PFSK-1 (cell line): ENCODE measurements at regions not wholly inside any gene's neighbourhood (a gene's known extent, or its start where the extent isn't known, plus 50 kb on each side); places are given as distances from the start of the nearest gene placed in this dataset.

Experiments used
- FOXP2 ChIP-seq: optimal IDR thresholded peaks from 2 replicates; pipeline ENCODE3; 2011; ENCODE audit warnings: borderline replicate concordance, control low read depth, inconsistent platforms; ENCODE audit not compliant: insufficient read depth; ENCODE audit errors: extremely low read length, extremely low read depth
- POLR2AphosphoS5 ChIP-seq: IDR thresholded peaks from 2 replicates; pipeline ENCODE4 v1.6.1; 2012; ENCODE audit warnings: low read depth, mild to moderate bottlenecking, control low read depth, low read length, moderate library complexity
- SIN3A ChIP-seq: IDR thresholded peaks from 2 replicates; pipeline ENCODE4 v1.6.1; 2012; ENCODE audit warnings: mild to moderate bottlenecking, low read length, moderate library complexity, borderline replicate concordance; ENCODE audit not compliant: insufficient read depth
- TAF1 ChIP-seq: IDR thresholded peaks from 2 replicates; pipeline ENCODE4 v1.6.1; 2012; ENCODE audit warnings: low read length, control low read depth, borderline replicate concordance; ENCODE audit not compliant: insufficient read depth
- TF ChIP-seq, protein P1 (sequence below), 2 experiments: IDR thresholded peaks; 2 replicates each; pipeline versions ENCODE4 v1.6.1 to v1.8.0; 2011 to 2012; ENCODE audit warnings: low read depth in 2 of 2, low read length in 2 of 2, control low read depth in 1 of 2, inconsistent platforms in 1 of 2, mild to moderate bottlenecking in 1 of 2, moderate library complexity in 1 of 2; ENCODE audit not compliant: insufficient read depth in 1 of 2

DNA sequence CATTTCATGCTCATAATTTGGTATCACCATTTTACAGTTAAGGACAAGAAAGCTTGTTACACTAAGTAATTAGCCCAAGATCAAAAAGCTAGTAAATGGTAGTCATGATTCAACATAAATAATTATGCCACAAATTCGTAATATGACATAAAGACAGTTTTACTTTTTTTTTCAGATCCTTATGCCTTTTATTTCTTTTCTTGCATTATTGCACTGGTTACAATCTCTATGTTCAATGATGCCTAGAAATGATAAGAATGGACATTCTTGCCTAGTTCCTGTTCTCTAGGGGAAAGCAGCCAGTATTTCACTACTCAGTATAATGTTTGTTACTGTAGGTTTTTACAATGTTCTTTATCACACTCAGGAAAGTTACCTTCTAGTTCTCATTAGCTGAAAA lies 106.4 kb upstream of the ARHGAP5 start:
- no peak for TF ChIP-seq POLR2AphosphoS5
- no peak for TF ChIP-seq SIN3A
- TF ChIP-seq, protein P1, sequence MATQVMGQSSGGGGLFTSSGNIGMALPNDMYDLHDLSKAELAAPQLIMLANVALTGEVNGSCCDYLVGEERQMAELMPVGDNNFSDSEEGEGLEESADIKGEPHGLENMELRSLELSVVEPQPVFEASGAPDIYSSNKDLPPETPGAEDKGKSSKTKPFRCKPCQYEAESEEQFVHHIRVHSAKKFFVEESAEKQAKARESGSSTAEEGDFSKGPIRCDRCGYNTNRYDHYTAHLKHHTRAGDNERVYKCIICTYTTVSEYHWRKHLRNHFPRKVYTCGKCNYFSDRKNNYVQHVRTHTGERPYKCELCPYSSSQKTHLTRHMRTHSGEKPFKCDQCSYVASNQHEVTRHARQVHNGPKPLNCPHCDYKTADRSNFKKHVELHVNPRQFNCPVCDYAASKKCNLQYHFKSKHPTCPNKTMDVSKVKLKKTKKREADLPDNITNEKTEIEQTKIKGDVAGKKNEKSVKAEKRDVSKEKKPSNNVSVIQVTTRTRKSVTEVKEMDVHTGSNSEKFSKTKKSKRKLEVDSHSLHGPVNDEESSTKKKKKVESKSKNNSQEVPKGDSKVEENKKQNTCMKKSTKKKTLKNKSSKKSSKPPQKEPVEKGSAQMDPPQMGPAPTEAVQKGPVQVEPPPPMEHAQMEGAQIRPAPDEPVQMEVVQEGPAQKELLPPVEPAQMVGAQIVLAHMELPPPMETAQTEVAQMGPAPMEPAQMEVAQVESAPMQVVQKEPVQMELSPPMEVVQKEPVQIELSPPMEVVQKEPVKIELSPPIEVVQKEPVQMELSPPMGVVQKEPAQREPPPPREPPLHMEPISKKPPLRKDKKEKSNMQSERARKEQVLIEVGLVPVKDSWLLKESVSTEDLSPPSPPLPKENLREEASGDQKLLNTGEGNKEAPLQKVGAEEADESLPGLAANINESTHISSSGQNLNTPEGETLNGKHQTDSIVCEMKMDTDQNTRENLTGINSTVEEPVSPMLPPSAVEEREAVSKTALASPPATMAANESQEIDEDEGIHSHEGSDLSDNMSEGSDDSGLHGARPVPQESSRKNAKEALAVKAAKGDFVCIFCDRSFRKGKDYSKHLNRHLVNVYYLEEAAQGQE (IDR thresholded peaks at IDR 0.05; ENCODE audit: insufficient read depth in 1 of 2, low read depth in 2 of 2, low read length in 2 of 2), result no peak
- no peak for TF ChIP-seq TAF1
- no peak for TF ChIP-seq FOXP2
